ENCODE measurements at regions not wholly inside any gene's neighbourhood (a gene's known extent, or its start where the extent isn't known, plus 50 kb on each side); places are given as distances from the start of the nearest gene placed in this dataset.

- Histone ChIP-seq H3K36me3 (replicated peaks; ENCODE audit: insufficient read depth, low read depth) (no peaks in the 10 kb centered on the region), H3K4me2 (no peak overlapping the region)
These were observed 766.2 kb downstream of the PCDH17 start for GRCh38 chr13:58397596-58398387.

GRCh38 chr13:58399263-58399662, 767.7 kb downstream of the PCDH17 start:
- no peak for TF ChIP-seq CTCF (IDR thresholded peaks at IDR 0.05; ENCODE audit: poor library complexity)
- no peak for TF ChIP-seq EZH2 (IDR thresholded peaks at IDR 0.05; ENCODE audit: borderline replicate concordance)
- TF ChIP-seq EZH2phosphoT487 (IDR thresholded peaks at IDR 0.05; ENCODE audit: low read depth, severe bottlenecking, unreplicated experiment), result no peak
- no peak for DNase-seq (ENCODE audit: low spot score)
- Histone ChIP-seq H2AFZ (no peak overlapping the region), H3K4me3 (no peak overlapping the region), H3K4me2 (no peak overlapping the region), H3K27ac (no peak overlapping the region), H3K79me2 (no peaks in the 10 kb centered on the region), H3K4me1 (ENCODE audit: insufficient read depth) (no peaks in the 10 kb centered on the region), H3K9me2 (replicated peaks; ENCODE audit: insufficient read depth) (no peaks in the 10 kb centered on the region), H3K27me3 (no peaks in the 10 kb centered on the region), H3K9me3 (ENCODE audit: low read depth) (no peaks in the 10 kb centered on the region), H3K36me3 (replicated peaks; ENCODE audit: insufficient read depth, low read depth) (no peaks in the 10 kb centered on the region), H4K20me1 (ENCODE audit: insufficient read depth, poor library complexity, severe bottlenecking) (no peaks in the 10 kb centered on the region)

More at GRCh38 chr13:58397596-58398387, 766.2 kb downstream of the PCDH17 start:
- DNase-seq (ENCODE audit: low spot score), result no peak
- no peaks in the 10 kb centered on the region for H3K27me3 ChIP-seq
- H3K4me3 ChIP-seq, result no peak overlapping the region
- no peaks in the 10 kb centered on the region for H4K20me1 ChIP-seq (ENCODE audit: insufficient read depth, poor library complexity, severe bottlenecking)
- no peaks in the 10 kb centered on the region for H3K79me2 ChIP-seq
- no peak for TF ChIP-seq EZH2phosphoT487 (IDR thresholded peaks at IDR 0.05; ENCODE audit: low read depth, severe bottlenecking, unreplicated experiment)
- no peak for TF ChIP-seq EZH2 (IDR thresholded peaks at IDR 0.05; ENCODE audit: borderline replicate concordance)
- TF ChIP-seq CTCF (IDR thresholded peaks at IDR 0.05; ENCODE audit: poor library complexity), result no peak
- H3K9me3 ChIP-seq (ENCODE audit: low read depth), result no peaks in the 10 kb centered on the region
- no peak overlapping the region for H3K27ac ChIP-seq
- H2AFZ ChIP-seq, result no peak overlapping the region
- H3K9me2 ChIP-seq (replicated peaks; ENCODE audit: insufficient read depth), result peaks cover 4% of the 10 kb centered on the region
- H3K4me1 ChIP-seq (ENCODE audit: insufficient read depth), result no peaks in the 10 kb centered on the region
- 93% methylated on average over 6 of the region's 6 CpGs for WGBS (ENCODE audit: low lambda C conversion rate, missing lambda C conversion rate)

- no peak overlapping the region for H2AFZ ChIP-seq
- H3K9me2 ChIP-seq (replicated peaks; ENCODE audit: insufficient read depth), result no peaks in the 10 kb centered on the region
- H4K20me1 ChIP-seq (ENCODE audit: insufficient read depth, poor library complexity, severe bottlenecking), result no peaks in the 10 kb centered on the region
- no peak overlapping the region for H3K27ac ChIP-seq
- no peaks in the 10 kb centered on the region for H3K36me3 ChIP-seq (replicated peaks; ENCODE audit: insufficient read depth, low read depth)
- H3K4me3 ChIP-seq, result no peak overlapping the region
- DNase-seq (ENCODE audit: low spot score), result no peak
- no peaks in the 10 kb centered on the region for H3K79me2 ChIP-seq
- no peak for TF ChIP-seq EZH2 (IDR thresholded peaks at IDR 0.05; ENCODE audit: borderline replicate concordance)
- TF ChIP-seq CTCF (IDR thresholded peaks at IDR 0.05; ENCODE audit: poor library complexity), result no peak
- TF ChIP-seq EZH2phosphoT487 (IDR thresholded peaks at IDR 0.05; ENCODE audit: low read depth, severe bottlenecking, unreplicated experiment), result no peak
- 88% methylated on average over 2 of the region's 2 CpGs for WGBS (ENCODE audit: low lambda C conversion rate, missing lambda C conversion rate)
- no peaks in the 10 kb centered on the region for H3K27me3 ChIP-seq
- no peaks in the 10 kb centered on the region for H3K4me1 ChIP-seq (ENCODE audit: insufficient read depth)
- H3K4me2 ChIP-seq, result no peak overlapping the region
- H3K9me3 ChIP-seq (ENCODE audit: low read depth), result no peaks in the 10 kb centered on the region
These were observed 775.0 kb downstream of the PCDH17 start for GRCh38 chr13:58406545-58406944.

All from hepatocyte (in vitro differentiated cells).